Central memory CD8-positive, alpha-beta T cell (primary cell): ENCODE measurements at regions not wholly inside any gene's neighbourhood (a gene's known extent, or its start where the extent isn't known, plus 50 kb on each side); places are given as distances from the start of the nearest gene placed in this dataset.
A peak's percentile ranks its signal among the peaks of the same experiment; 100 is the strongest.

Experiments
- ATAC-seq: fragments of 150-1000 bp; cut with Tn5 transposase; replicated peaks from 2 replicates; pipeline ENCODE4 v1.10.0; 2022; ENCODE audit warnings: mild to moderate bottlenecking, moderate FRiP score, moderate number of reproducible peaks; ENCODE audit not compliant: poor library complexity, severe bottlenecking; ENCODE audit errors: extremely low read depth
- DNase-seq, 2 donors: peaks; one replicate each; pipeline ENCODE4 v3.0.0; 2021; ENCODE audit warnings: low spot score in 2 of 2
- H3K27ac Mint-ChIP-seq: one replicate; pipeline ENCODE4 v1.8.0; 2022; ENCODE audit warnings: low read depth, mild to moderate bottlenecking, moderate library complexity, mixed read lengths
- H3K27me3 Mint-ChIP-seq: one replicate; pipeline ENCODE4 v1.8.0; 2022; ENCODE audit warnings: mixed read lengths
- H3K36me3 Mint-ChIP-seq: one replicate; pipeline ENCODE4 v1.8.0; 2022; ENCODE audit warnings: mild to moderate bottlenecking, moderate library complexity, mixed read lengths; ENCODE audit not compliant: insufficient read depth
- H3K4me1 Mint-ChIP-seq: one replicate; pipeline ENCODE4 v1.8.0; 2022; ENCODE audit warnings: mixed read lengths
- H3K4me3 Mint-ChIP-seq: one replicate; pipeline ENCODE4 v1.8.0; 2022; ENCODE audit warnings: mild to moderate bottlenecking, moderate library complexity, mixed read lengths
- H3K9me3 Mint-ChIP-seq: one replicate; pipeline ENCODE4 v1.8.0; 2022; ENCODE audit warnings: mixed read lengths

- DNase-seq, result no peak
- no peaks in the 10 kb centered on the region for H3K4me1 Mint-ChIP-seq
- no peak overlapping the region for H3K27ac Mint-ChIP-seq
- H3K36me3 Mint-ChIP-seq, result peaks cover 2% of the 10 kb centered on the region
- ATAC-seq, result no peak
- H3K9me3 Mint-ChIP-seq, result peaks cover 5% of the 10 kb centered on the region
- H3K27me3 Mint-ChIP-seq, result peaks cover 24% of the 10 kb centered on the region
- H3K4me3 Mint-ChIP-seq, result no peak overlapping the region
Observed at GRCh38 chr2:100691846-100692245, 128.1 kb upstream of the NPAS2 start.

GRCh38 chr2:100692381-100692780 lies 127.6 kb upstream of the NPAS2 start:
- peaks cover 2% of the 10 kb centered on the region for H3K36me3 Mint-ChIP-seq
- H3K4me3 Mint-ChIP-seq, result no peak overlapping the region
- peaks cover 10% of the 10 kb centered on the region for H3K9me3 Mint-ChIP-seq
- peaks cover 24% of the 10 kb centered on the region for H3K27me3 Mint-ChIP-seq
- H3K4me1 Mint-ChIP-seq, result no peaks in the 10 kb centered on the region
- no peak overlapping the region for H3K27ac Mint-ChIP-seq
- no peak for ATAC-seq
- DNase-seq, result peak in 1 of 2 donors; percentile 2

DNA sequence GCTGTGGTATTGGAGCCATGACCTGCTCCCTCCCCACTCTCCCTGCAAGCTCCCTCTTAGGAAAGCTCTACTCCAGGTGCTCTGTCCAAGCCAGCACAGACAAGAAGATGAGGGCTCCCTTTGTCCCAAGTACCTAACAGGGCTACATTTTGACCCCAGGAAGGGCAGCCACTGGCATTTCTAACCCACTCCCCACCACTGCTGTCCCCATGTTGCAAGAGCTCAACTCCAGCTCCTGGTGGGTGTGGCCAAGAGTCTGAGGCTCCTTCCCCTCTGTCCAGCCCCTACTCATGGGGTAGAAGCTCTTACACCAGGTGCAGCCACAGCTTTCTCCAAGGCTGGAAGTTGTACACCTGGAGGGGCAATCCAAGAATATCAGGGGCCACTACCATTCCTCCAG lies 127.0 kb upstream of the NPAS2 start:
- Mint-ChIP-seq H3K9me3 (peaks cover 12% of the 10 kb centered on the region), H3K4me3 (no peak overlapping the region), H3K27ac (no peak overlapping the region), H3K36me3 (peaks cover 2% of the 10 kb centered on the region), H3K27me3 (peaks cover 24% of the 10 kb centered on the region), H3K4me1 (no peaks in the 10 kb centered on the region)
- ATAC-seq (no peak), DNase-seq (peak in 1 of 2 donors; percentile 2)

- DNase-seq, result no peak
- no peak overlapping the region for H3K4me3 Mint-ChIP-seq
- ATAC-seq, result no peak
- no peaks in the 10 kb centered on the region for H3K27me3 Mint-ChIP-seq
- peaks cover 1% of the 10 kb centered on the region for H3K36me3 Mint-ChIP-seq
- H3K9me3 Mint-ChIP-seq, result peaks cover 12% of the 10 kb centered on the region
- peaks cover 12% of the 10 kb centered on the region for H3K4me1 Mint-ChIP-seq
- no peak overlapping the region for H3K27ac Mint-ChIP-seq
Observed at GRCh38 chr2:100699131-100699530, 120.8 kb upstream of the NPAS2 start.

GRCh38 chr2:100702438-100703109 lies 117.4 kb upstream of the NPAS2 start:
- H3K27ac Mint-ChIP-seq, result no peak overlapping the region
- peaks cover 1% of the 10 kb centered on the region for H3K36me3 Mint-ChIP-seq
- H3K27me3 Mint-ChIP-seq, result no peaks in the 10 kb centered on the region
- peaks cover 16% of the 10 kb centered on the region for H3K4me1 Mint-ChIP-seq
- H3K9me3 Mint-ChIP-seq, result no peaks in the 10 kb centered on the region
- DNase-seq (no peak), ATAC-seq (no peak)
- no peak overlapping the region for H3K4me3 Mint-ChIP-seq

- Mint-ChIP-seq H3K36me3 (peaks cover 1% of the 10 kb centered on the region), H3K27ac (peak overlapping the region; percentile 51), H3K4me3 (no peak overlapping the region), H3K27me3 (no peaks in the 10 kb centered on the region), H3K9me3 (no peaks in the 10 kb centered on the region), H3K4me1 (peaks cover 21% of the 10 kb centered on the region)
- ATAC-seq, result no peak
- DNase-seq, result no peak
Observed at GRCh38 chr2:100703213-100703612, 116.7 kb upstream of the NPAS2 start.

DNA sequence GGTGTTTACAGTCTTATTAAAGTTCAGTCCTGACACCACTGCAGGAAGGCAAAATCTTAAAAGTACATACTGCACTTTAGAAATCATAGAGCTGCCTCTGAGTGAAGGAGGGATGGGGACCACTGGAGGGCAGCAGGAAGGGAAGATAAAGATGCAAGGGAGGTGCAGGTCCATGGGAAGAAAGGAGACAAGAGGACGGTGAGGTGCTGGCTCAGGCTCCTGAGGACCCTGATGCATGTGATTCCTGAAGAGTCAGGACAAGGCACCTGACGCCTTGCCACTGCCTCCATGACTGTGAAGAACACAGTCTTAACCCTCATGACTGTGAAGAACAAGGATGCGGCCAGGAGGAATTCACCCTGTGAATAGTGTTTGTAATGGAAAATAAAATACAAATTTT lies 116.2 kb upstream of the NPAS2 start:
- no peaks in the 10 kb centered on the region for H3K9me3 Mint-ChIP-seq
- peaks cover 1% of the 10 kb centered on the region for H3K36me3 Mint-ChIP-seq
- H3K27me3 Mint-ChIP-seq, result no peaks in the 10 kb centered on the region
- ATAC-seq, result no peak
- no peak for DNase-seq
- peak overlapping the region; percentile 51 for H3K27ac Mint-ChIP-seq
- H3K4me3 Mint-ChIP-seq, result no peak overlapping the region
- peaks cover 21% of the 10 kb centered on the region for H3K4me1 Mint-ChIP-seq

DNA sequence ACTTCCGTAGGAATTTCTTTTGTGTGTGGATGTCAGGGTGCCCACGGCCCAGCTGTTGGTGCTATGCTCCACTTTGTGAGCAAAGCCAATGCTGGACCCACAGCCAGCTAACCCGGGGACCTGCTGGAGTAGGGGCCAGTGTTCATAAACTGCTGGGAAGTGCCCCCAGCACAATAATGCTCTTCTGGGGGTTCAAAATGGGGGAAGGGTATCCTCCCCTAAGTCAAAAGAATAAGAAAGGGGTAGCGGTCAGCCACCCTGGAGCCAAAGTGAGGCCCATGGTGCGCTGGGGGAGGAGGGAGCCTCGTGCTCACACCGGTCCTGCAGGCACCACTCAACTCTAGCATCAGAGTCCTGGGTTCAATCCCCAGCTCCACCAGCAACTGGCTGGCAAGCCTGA lies 115.8 kb upstream of the NPAS2 start:
- DNase-seq, result no peak
- no peak for ATAC-seq
- Mint-ChIP-seq H3K9me3 (no peaks in the 10 kb centered on the region), H3K27ac (no peak overlapping the region), H3K4me3 (no peak overlapping the region), H3K4me1 (peaks cover 21% of the 10 kb centered on the region), H3K36me3 (peaks cover 1% of the 10 kb centered on the region), H3K27me3 (no peaks in the 10 kb centered on the region)

DNA sequence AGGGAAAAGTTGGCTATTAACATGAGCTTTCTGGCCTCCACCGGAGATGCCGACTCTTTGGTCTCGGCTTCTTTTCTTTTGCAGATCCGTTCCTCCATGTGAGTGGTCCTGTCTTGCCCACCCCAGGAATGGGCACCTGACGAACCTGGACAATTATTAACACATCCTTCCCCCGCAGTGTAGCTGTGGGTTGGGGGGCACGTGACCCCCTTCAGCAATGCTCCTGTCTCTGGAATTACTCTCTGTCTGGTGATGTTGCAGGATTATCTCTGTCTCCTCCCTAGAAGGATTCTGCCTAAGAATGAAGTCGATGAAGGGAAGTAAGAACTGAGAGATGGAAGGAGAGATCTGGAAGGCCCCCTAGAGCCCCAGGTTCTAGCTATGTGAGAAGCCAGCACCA lies 115.2 kb upstream of the NPAS2 start:
- H3K9me3 Mint-ChIP-seq, result no peaks in the 10 kb centered on the region
- peaks cover 1% of the 10 kb centered on the region for H3K36me3 Mint-ChIP-seq
- no peak overlapping the region for H3K4me3 Mint-ChIP-seq
- peaks cover 21% of the 10 kb centered on the region for H3K4me1 Mint-ChIP-seq
- ATAC-seq, result no peak
- no peaks in the 10 kb centered on the region for H3K27me3 Mint-ChIP-seq
- no peak overlapping the region for H3K27ac Mint-ChIP-seq
- DNase-seq, result no peak

DNA sequence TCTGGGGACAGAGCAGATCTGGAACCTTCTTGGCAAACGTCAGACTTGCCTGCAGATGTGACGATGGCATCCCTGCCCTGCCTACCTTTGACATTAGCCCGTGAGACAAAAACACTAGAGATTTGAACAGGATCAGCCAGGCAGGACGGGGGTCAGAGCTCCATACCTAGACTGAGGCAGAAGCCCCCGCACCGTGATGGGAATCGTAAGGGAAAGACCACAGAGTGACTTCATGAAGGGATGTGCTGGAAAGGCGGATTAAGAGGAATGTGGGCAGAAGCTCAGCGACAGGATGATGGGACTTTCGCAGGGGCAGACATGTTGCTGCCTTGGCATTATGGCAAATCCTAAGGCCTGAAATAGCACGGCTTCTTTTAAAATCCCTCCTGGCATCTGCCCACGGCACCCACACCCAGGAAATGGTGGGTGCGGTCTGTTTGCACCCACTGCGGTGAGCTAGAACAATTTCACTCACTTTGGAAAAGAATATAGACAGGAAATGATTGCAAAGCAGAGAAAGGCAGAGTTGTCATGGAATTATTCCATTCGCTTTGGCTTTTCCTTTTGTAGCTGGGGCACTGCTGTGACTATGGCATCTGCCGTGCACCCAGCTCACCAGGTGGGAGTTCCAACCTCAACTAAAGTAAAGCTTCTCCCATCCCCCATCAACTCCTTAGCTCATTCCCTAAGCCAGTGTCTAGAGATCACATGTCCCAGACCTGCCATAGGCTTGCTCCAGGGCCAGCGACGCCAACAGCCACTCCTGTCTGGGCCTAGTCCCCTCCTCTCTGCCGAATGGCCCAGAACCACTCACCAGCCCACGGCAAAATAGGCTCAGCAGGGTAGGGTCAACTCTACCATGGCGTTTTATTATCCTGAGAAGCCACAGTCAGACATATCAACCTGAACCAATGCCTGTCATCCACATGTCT lies 112.7 kb upstream of the NPAS2 start:
- H3K36me3 Mint-ChIP-seq, result peaks cover 1% of the 10 kb centered on the region
- no peak overlapping the region for H3K27ac Mint-ChIP-seq
- no peak overlapping the region for H3K4me3 Mint-ChIP-seq
- no peaks in the 10 kb centered on the region for H3K27me3 Mint-ChIP-seq
- no peak for DNase-seq
- H3K4me1 Mint-ChIP-seq, result peaks cover 21% of the 10 kb centered on the region
- H3K9me3 Mint-ChIP-seq, result no peaks in the 10 kb centered on the region
- ATAC-seq, result no peak

DNA sequence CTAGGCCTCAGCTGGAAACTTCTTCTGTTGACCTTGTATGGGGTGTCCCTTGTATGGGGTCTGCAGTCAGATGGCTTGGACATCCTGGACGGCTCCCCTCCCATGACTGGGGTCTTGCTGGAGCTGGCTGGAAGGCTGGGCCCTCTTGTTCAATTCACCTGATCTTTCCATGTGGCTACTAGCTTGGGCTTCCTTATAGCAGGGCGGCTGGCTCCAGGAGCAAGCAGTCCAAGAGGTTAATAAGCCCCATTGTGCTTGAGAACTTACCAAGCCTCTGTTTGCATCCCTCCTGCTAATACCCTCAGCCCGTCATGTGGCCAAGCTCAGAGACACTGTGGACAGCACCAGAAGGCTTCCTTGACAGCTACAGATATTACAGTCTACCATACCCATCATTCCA lies 111.6 kb upstream of the NPAS2 start:
- peaks cover 17% of the 10 kb centered on the region for H3K4me1 Mint-ChIP-seq
- peaks cover 1% of the 10 kb centered on the region for H3K36me3 Mint-ChIP-seq
- H3K9me3 Mint-ChIP-seq, result no peaks in the 10 kb centered on the region
- DNase-seq (no peak), ATAC-seq (no peak)
- H3K27ac Mint-ChIP-seq, result no peak overlapping the region
- no peak overlapping the region for H3K4me3 Mint-ChIP-seq
- H3K27me3 Mint-ChIP-seq, result no peaks in the 10 kb centered on the region

DNA sequence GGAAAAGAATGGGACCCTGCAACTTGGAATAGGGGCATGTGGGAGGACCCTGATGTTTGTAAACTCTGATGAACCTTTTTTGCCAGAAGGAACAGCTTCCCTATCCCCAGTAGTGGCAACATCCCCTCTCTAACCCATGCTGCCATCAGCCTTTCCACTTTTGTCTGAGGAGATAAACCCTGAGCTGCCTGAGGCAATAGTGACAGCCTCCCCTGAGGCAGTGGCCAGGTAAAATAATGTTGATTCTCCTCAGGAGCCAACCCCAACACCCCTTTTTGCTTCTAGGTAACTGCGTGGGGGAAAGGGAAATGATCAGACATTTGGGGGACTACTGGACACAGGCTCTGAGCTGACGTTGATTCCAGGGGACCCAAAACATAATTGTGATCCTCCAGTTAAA lies 106.8 kb upstream of the NPAS2 start:
- DNase-seq, result no peak
- no peak overlapping the region for H3K4me3 Mint-ChIP-seq
- no peaks in the 10 kb centered on the region for H3K4me1 Mint-ChIP-seq
- no peak for ATAC-seq
- no peaks in the 10 kb centered on the region for H3K36me3 Mint-ChIP-seq
- no peak overlapping the region for H3K27ac Mint-ChIP-seq
- no peaks in the 10 kb centered on the region for H3K9me3 Mint-ChIP-seq
- no peaks in the 10 kb centered on the region for H3K27me3 Mint-ChIP-seq
